ENCODE measurements at regions not wholly inside any gene's neighbourhood (a gene's known extent, or its start where the extent isn't known, plus 50 kb on each side); places are given as distances from the start of the nearest gene placed in this dataset.

- TF ChIP-seq, protein P1, sequence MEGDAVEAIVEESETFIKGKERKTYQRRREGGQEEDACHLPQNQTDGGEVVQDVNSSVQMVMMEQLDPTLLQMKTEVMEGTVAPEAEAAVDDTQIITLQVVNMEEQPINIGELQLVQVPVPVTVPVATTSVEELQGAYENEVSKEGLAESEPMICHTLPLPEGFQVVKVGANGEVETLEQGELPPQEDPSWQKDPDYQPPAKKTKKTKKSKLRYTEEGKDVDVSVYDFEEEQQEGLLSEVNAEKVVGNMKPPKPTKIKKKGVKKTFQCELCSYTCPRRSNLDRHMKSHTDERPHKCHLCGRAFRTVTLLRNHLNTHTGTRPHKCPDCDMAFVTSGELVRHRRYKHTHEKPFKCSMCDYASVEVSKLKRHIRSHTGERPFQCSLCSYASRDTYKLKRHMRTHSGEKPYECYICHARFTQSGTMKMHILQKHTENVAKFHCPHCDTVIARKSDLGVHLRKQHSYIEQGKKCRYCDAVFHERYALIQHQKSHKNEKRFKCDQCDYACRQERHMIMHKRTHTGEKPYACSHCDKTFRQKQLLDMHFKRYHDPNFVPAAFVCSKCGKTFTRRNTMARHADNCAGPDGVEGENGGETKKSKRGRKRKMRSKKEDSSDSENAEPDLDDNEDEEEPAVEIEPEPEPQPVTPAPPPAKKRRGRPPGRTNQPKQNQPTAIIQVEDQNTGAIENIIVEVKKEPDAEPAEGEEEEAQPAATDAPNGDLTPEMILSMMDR (conservative IDR thresholded peaks at IDR 0.05), result no peak
- no peak for TF ChIP-seq EZH2 (IDR thresholded peaks at IDR 0.05; ENCODE audit: low read depth)
Observed at GRCh38 chr17:77832180-77832560, 126.3 kb upstream of the TNRC6C start.
